ENCODE measurements at regions not wholly inside any gene's neighbourhood (a gene's known extent, or its start where the extent isn't known, plus 50 kb on each side); places are given as distances from the start of the nearest gene placed in this dataset.

GRCh38 chr16:13543850-13544249 lies 376.1 kb upstream of the ERCC4 start:
- 64 to 67% methylated on average over 1 of the region's 1 CpG for WGBS, 2 donors
- intact Hi-C loops (cut with DNase I; ENCODE audit: low total_unique reads): no loop called here
- no peak for DNase-seq
- Histone ChIP-seq H3K27ac (no peak overlapping the region), H3K4me1 (no peaks in the 10 kb centered on the region), H3K9me3 (no peaks in the 10 kb centered on the region), H3K4me3 (no peak overlapping the region), H3K36me3 (ENCODE audit: low read depth, missing control alignments) (no peaks in the 10 kb centered on the region), H3K27me3 (no peaks in the 10 kb centered on the region)
- no peak for TF ChIP-seq POLR2A (IDR thresholded peaks at IDR 0.05)
- TF ChIP-seq, protein P1, sequence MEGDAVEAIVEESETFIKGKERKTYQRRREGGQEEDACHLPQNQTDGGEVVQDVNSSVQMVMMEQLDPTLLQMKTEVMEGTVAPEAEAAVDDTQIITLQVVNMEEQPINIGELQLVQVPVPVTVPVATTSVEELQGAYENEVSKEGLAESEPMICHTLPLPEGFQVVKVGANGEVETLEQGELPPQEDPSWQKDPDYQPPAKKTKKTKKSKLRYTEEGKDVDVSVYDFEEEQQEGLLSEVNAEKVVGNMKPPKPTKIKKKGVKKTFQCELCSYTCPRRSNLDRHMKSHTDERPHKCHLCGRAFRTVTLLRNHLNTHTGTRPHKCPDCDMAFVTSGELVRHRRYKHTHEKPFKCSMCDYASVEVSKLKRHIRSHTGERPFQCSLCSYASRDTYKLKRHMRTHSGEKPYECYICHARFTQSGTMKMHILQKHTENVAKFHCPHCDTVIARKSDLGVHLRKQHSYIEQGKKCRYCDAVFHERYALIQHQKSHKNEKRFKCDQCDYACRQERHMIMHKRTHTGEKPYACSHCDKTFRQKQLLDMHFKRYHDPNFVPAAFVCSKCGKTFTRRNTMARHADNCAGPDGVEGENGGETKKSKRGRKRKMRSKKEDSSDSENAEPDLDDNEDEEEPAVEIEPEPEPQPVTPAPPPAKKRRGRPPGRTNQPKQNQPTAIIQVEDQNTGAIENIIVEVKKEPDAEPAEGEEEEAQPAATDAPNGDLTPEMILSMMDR (IDR thresholded peaks at IDR 0.05): no peak

GRCh38 chr16:13545271-13545670 lies 374.7 kb upstream of the ERCC4 start:
- TF ChIP-seq POLR2A (IDR thresholded peaks at IDR 0.05): no peak
- TF ChIP-seq, protein P1 (IDR thresholded peaks at IDR 0.05): no peak
- no peak for DNase-seq
- Histone ChIP-seq H3K4me3 (no peak overlapping the region), H3K27me3 (no peaks in the 10 kb centered on the region), H3K27ac (no peak overlapping the region), H3K4me1 (no peaks in the 10 kb centered on the region), H3K36me3 (ENCODE audit: low read depth, missing control alignments) (no peaks in the 10 kb centered on the region), H3K9me3 (no peaks in the 10 kb centered on the region)
- 70 to 76% methylated on average over 2 of the region's 2 CpGs for WGBS, 2 donors
- intact Hi-C loops (cut with DNase I; ENCODE audit: low total_unique reads): no loop called here

DNA sequence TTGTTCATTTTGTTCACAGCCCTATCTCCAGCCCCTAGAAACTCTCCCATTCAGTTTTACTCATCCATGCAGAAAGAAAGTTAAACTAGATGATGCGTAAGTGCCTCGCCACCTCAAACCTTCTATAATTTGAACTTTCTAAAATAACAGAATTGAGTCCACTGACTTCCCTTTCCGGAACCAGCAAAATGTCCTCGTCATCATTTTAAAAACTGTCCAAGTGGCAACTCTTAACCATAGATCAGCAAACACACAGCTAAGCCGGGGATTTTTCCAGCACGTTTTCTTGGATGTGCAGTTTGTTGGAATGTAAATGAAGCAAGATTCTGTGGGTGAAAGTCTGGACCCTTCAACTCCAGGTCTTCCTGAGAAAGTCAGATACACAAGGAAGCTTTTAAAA lies 369.7 kb upstream of the ERCC4 start:
- intact Hi-C loops (cut with DNase I; ENCODE audit: low total_unique reads): no loop called here
- WGBS, 2 donors: 86 to 90% methylated on average over 6 of the region's 6 CpGs
- H3K27ac ChIP-seq: no peak overlapping the region

DNA sequence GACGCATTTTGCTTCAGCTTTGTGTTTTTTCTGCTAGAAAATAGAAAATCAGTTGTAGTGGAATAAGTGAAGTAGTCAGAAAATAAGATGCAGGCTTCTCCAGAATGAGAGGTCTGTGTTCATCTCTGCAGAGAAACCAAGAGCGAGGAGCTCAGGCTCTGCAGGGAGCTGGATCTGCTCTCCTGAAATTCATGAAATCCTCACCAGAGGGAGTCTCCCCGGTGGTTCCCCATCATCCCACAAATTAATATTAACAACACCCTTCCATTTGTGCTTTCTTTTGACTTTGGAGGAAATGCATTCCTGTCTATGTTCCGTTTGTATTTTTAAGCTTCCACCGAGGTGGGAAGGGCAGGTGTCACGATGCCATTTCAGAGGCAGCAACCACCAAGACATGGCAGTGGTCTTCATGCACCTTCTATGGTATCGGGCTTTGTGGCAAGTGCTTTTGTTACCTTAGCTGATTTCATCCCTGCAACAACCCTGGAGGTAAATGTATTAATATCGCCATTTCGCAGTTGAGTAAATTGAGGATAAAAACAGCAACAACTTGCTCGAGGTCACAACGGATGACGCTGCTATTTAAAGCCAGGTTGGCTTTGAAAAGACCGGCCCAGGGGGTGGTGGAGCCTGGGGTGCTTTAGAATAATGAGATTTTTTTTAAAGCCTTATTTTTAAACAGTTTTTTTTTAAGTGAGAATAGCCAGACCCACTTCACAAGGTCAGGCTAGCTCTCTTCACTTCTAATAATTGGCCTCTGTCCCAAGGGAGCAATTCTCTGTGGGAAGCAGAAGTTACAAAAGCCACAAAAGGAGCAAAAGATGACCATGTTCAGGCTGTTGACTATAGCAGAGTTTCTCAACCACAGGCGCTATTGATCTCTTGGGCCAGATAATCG lies 367.6 kb upstream of the ERCC4 start:
- Histone ChIP-seq H3K4me3 (no peak overlapping the region), H3K27ac (no peak overlapping the region), H3K36me3 (ENCODE audit: low read depth, missing control alignments) (no peaks in the 10 kb centered on the region), H3K9me3 (no peaks in the 10 kb centered on the region), H3K27me3 (no peaks in the 10 kb centered on the region), H3K4me1 (no peaks in the 10 kb centered on the region)
- no peak for DNase-seq
- intact Hi-C loops (cut with DNase I; ENCODE audit: low total_unique reads): no loop called here
- WGBS, 2 donors: 69 to 71% methylated on average over 15 of the region's 15 CpGs
- no peak for TF ChIP-seq POLR2A (IDR thresholded peaks at IDR 0.05)
- TF ChIP-seq, protein P1 (IDR thresholded peaks at IDR 0.05): no peak

More for the DNA sequence above, 369.7 kb upstream of the ERCC4 start:
- H3K9me3 ChIP-seq: no peaks in the 10 kb centered on the region
- H3K36me3 ChIP-seq (ENCODE audit: low read depth, missing control alignments): no peaks in the 10 kb centered on the region
- DNase-seq: no peak
- TF ChIP-seq POLR2A (IDR thresholded peaks at IDR 0.05): no peak
- H3K4me3 ChIP-seq: no peak overlapping the region
- no peaks in the 10 kb centered on the region for H3K27me3 ChIP-seq
- H3K4me1 ChIP-seq: no peaks in the 10 kb centered on the region

DNA sequence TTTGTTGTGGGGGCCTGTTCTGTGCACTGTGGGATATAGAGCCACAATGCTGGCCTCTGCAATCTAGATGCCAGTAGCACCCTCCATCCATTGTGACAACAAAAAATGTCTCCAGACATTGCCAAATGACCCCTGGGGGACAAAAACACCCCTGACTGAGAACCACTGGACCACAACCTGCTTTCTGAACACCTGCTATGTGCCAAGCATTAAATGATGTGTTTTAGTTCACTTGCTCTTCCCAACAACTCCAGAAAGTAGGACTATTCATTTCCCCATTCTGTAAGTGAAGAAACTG lies 367.0 kb upstream of the ERCC4 start:
- Histone ChIP-seq H3K4me1 (no peaks in the 10 kb centered on the region), H3K4me3 (no peak overlapping the region), H3K27ac (no peak overlapping the region), H3K36me3 (ENCODE audit: low read depth, missing control alignments) (no peaks in the 10 kb centered on the region), H3K27me3 (no peaks in the 10 kb centered on the region), H3K9me3 (no peaks in the 10 kb centered on the region)
- intact Hi-C loops (cut with DNase I; ENCODE audit: low total_unique reads): no loop called here
- no peak for DNase-seq
- TF ChIP-seq, protein P1 (IDR thresholded peaks at IDR 0.05): no peak
- TF ChIP-seq POLR2A (IDR thresholded peaks at IDR 0.05): no peak
